ENCODE measurements at regions not wholly inside any gene's neighbourhood (a gene's known extent, or its start where the extent isn't known, plus 50 kb on each side); places are given as distances from the start of the nearest gene placed in this dataset.

DNA sequence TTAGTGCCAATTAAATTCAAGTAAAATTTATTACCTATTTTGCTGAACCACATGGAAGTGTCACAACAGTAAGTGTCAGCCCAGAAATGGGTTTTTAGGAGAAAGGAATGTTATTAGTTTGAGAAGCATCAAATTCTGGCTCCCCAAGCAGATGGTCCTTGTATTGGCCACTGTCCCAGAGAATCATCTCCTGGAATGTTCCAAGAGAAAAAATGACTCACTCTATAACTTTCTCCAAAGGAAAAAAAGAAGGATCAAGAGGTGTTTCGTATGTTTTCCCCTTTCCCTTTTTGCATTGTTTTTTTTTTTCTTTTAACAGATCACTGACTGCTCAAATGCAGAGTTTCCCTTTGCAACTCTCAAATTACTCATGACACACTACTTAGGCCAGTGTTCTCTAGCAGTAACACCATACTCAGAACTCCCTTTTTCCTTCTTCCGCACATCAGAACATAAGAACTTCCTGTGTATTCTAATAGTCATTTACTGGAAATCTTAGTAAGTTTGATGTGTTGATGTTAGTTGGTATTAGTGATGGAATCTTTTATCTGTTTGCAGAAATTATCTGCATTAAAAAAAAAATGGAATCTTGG is 390.3 kb downstream of the GPD2 start:
- in situ Hi-C loops (cut with HindIII; ENCODE audit: low pct_ligation_motif_present, low sequenced_read_pairs): no loop called here
- no peaks in the 10 kb centered on the region for H3K36me3 ChIP-seq (replicated peaks)
- peak; percentile 5 for DNase-seq
- no peak for TF ChIP-seq CTCF (IDR thresholded peaks at IDR 0.05; ENCODE audit: low read depth, low read length, missing control alignments)
- H3K27ac ChIP-seq: no peak overlapping the region
- no peak overlapping the region for H3K4me3 ChIP-seq (ENCODE audit: low read depth, low read length)
- no peaks in the 10 kb centered on the region for H3K27me3 ChIP-seq (replicated peaks)

- Histone ChIP-seq H3K36me3 (replicated peaks) (no peaks in the 10 kb centered on the region), H3K27me3 (replicated peaks) (no peaks in the 10 kb centered on the region), H3K27ac (no peak overlapping the region), H3K4me3 (ENCODE audit: low read depth, low read length) (no peak overlapping the region)
- TF ChIP-seq CTCF (IDR thresholded peaks at IDR 0.05; ENCODE audit: low read depth, low read length, missing control alignments): no peak
- DNase-seq: no peak
- in situ Hi-C loops (cut with HindIII; ENCODE audit: low pct_ligation_motif_present, low sequenced_read_pairs): no loop called here
These were observed 398.3 kb downstream of the GPD2 start for GRCh38 chr2:156834431-156834830.

DNA sequence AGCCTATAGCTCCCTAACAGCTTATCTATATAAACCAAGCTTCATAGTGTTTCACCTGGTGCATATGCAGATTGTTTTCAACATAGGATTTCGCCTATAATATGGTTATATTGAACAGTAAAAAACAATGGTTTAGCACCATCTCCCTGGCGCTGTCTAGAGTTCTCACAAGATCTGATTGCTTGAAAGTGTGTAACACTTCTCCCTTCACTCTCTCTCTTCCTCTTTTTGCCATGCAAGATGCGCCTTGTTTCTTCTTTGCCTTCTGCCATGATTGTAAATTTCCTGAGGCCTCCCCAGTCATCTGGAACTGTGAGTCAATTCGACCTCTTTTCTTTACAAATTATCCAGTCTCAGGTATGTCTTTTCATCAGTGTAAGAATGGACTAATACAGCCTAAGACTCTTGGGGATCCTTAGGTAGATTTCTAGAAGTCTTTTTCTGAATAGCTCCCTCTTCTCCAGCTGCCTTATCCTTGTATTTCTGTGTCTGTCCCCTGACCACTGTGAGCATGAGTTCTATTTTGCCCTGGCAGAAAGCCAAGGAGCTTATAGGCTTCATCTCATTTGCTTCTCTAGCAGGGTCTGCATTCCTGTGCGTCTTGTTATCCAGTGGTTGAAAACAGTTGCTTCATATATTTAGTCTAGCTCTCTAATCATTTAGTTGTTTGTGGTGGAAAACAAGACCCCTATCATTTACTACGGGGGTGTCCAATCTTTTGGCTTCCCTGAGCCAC is 401.6 kb downstream of the GPD2 start:
- TF ChIP-seq CTCF (IDR thresholded peaks at IDR 0.05; ENCODE audit: low read depth, low read length, missing control alignments): no peak
- H3K27ac ChIP-seq: no peak overlapping the region
- no peak overlapping the region for H3K4me3 ChIP-seq (ENCODE audit: low read depth, low read length)
- H3K27me3 ChIP-seq (replicated peaks): no peaks in the 10 kb centered on the region
- in situ Hi-C loops (cut with HindIII; ENCODE audit: low pct_ligation_motif_present, low sequenced_read_pairs): no loop called here
- H3K36me3 ChIP-seq (replicated peaks): no peaks in the 10 kb centered on the region
- DNase-seq: no peak

- Histone ChIP-seq H3K27ac (no peak overlapping the region), H3K36me3 (replicated peaks) (no peaks in the 10 kb centered on the region), H3K4me3 (ENCODE audit: low read depth, low read length) (no peak overlapping the region), H3K27me3 (replicated peaks) (no peaks in the 10 kb centered on the region)
- in situ Hi-C loops (cut with HindIII; ENCODE audit: low pct_ligation_motif_present, low sequenced_read_pairs): no loop called here
- TF ChIP-seq CTCF (IDR thresholded peaks at IDR 0.05; ENCODE audit: low read depth, low read length, missing control alignments): no peak
- no peak for DNase-seq
These were observed 405.1 kb downstream of the GPD2 start for GRCh38 chr2:156841321-156841720.

GRCh38 chr2:156845806-156846558 is 409.8 kb downstream of the GPD2 start:
- TF ChIP-seq CTCF (IDR thresholded peaks at IDR 0.05; ENCODE audit: low read depth, low read length, missing control alignments): no peak
- in situ Hi-C loops (cut with HindIII; ENCODE audit: low pct_ligation_motif_present, low sequenced_read_pairs): no loop called here
- Histone ChIP-seq H3K27ac (no peak overlapping the region), H3K36me3 (replicated peaks) (no peaks in the 10 kb centered on the region), H3K27me3 (replicated peaks) (no peaks in the 10 kb centered on the region), H3K4me3 (ENCODE audit: low read depth, low read length) (no peak overlapping the region)
- DNase-seq: no peak

All from brain microvascular endothelial cell (primary cell).